ENCODE measurements at regions not wholly inside any gene's neighbourhood (a gene's known extent, or its start where the extent isn't known, plus 50 kb on each side); places are given as distances from the start of the nearest gene placed in this dataset.

- Histone ChIP-seq H3K27me3 (ENCODE audit: insufficient read depth, low read length) (no peaks in the 10 kb centered on the region), H3K79me2 (ENCODE audit: insufficient read depth, low read length) (no peaks in the 10 kb centered on the region), H3K4me1 (ENCODE audit: control insufficient read depth in 1 of 2, insufficient read depth in 2 of 2, low read length in 2 of 2) (no peaks in the 10 kb centered on the region), H3K9me3 (ENCODE audit: control insufficient read depth in 1 of 2, insufficient read depth in 1 of 2, low read depth in 1 of 2, low read length in 2 of 2) (no peaks in the 10 kb centered on the region), H2AFZ (ENCODE audit: low read depth, low read length, poor library complexity, severe bottlenecking) (no peak overlapping the region), H4K20me1 (ENCODE audit: insufficient read depth) (no peaks in the 10 kb centered on the region), H3K36me3 (ENCODE audit: control insufficient read depth in 1 of 2, insufficient read depth in 2 of 2, low read length in 2 of 2) (no peaks in the 10 kb centered on the region), H3K4me2 (ENCODE audit: low read length) (no peak overlapping the region), H3K9ac (ENCODE audit: low read length) (no peak overlapping the region), H3K27ac (ENCODE audit: low read depth, low read length) (no peak overlapping the region), H3K9me2 (ENCODE audit: insufficient read depth) (no peaks in the 10 kb centered on the region), H3K4me3 (replicated peaks in 1 of 2; ENCODE audit: low read depth in 1 of 2, low read length in 2 of 2) (no peak overlapping the region)
- intact Hi-C loops (cut with micrococcal nuclease), result no loop called here
- POLR2A ChIA-PET, result no interaction called here
- RAD21 ChIA-PET (ENCODE audit: low non-redundant PET in 1 of 2, low total read pairs in 2 of 2, uncharacterized antibody in 2 of 2, unreplicated experiment in 2 of 2), result no interaction called here
- ATAC-seq, result peak; percentile 46; the same call in 1 of the 2 replicates
- BruUV-seq (replicated peaks), result no TSS peak
- TF ChIP-seq FOSL1 (IDR thresholded peaks at IDR 0.05; ENCODE audit: low read depth) (no peak), EZH2 (IDR thresholded peaks at IDR 0.05) (no peak)
- DNase-seq (ENCODE audit: low read depth, low spot score), result no peak
- CTCF ChIA-PET, result no interaction called here
These were observed 110.2 kb upstream of the STX18 start for GRCh38 chr4:4651811-4652755.

GRCh38 chr4:4647041-4647440 is 105.2 kb upstream of the STX18 start:
- no peaks in the 10 kb centered on the region for H3K36me3 ChIP-seq (ENCODE audit: control insufficient read depth in 1 of 2, insufficient read depth in 2 of 2, low read length in 2 of 2)
- DNase-seq (ENCODE audit: low read depth, low spot score), result no peak
- H3K9me2 ChIP-seq (ENCODE audit: insufficient read depth), result no peaks in the 10 kb centered on the region
- H3K27me3 ChIP-seq (ENCODE audit: insufficient read depth, low read length), result no peaks in the 10 kb centered on the region
- ChIA-PET RAD21 (ENCODE audit: low non-redundant PET in 1 of 2, low total read pairs in 2 of 2, uncharacterized antibody in 2 of 2, unreplicated experiment in 2 of 2) (no interaction called here), CTCF (no interaction called here), POLR2A (no interaction called here)
- H3K4me1 ChIP-seq (ENCODE audit: control insufficient read depth in 1 of 2, insufficient read depth in 2 of 2, low read length in 2 of 2), result peaks cover 13% of the 10 kb centered on the region in 2 experiments; a peak in 3 of 4 replicates
- H3K4me3 ChIP-seq (replicated peaks in 1 of 2; ENCODE audit: low read depth in 1 of 2, low read length in 2 of 2), result no peak overlapping the region
- no peak overlapping the region for H3K4me2 ChIP-seq (ENCODE audit: low read length)
- H3K9me3 ChIP-seq (ENCODE audit: control insufficient read depth in 1 of 2, insufficient read depth in 1 of 2, low read depth in 1 of 2, low read length in 2 of 2), result no peaks in the 10 kb centered on the region
- H2AFZ ChIP-seq (ENCODE audit: low read depth, low read length, poor library complexity, severe bottlenecking), result no peak overlapping the region
- H3K27ac ChIP-seq (ENCODE audit: low read depth, low read length), result no peak overlapping the region
- ATAC-seq, result no peak
- no peak overlapping the region for H3K9ac ChIP-seq (ENCODE audit: low read length)
- H3K79me2 ChIP-seq (ENCODE audit: insufficient read depth, low read length), result no peaks in the 10 kb centered on the region
- H4K20me1 ChIP-seq (ENCODE audit: insufficient read depth), result no peaks in the 10 kb centered on the region
- BruUV-seq (replicated peaks), result no TSS peak
- intact Hi-C loops (cut with micrococcal nuclease), result no loop called here
- TF ChIP-seq EZH2 (IDR thresholded peaks at IDR 0.05) (no peak), ELF1 (IDR thresholded peaks at IDR 0.05; ENCODE audit: borderline replicate concordance, low read depth) (no peak), CBX3 (IDR thresholded peaks at IDR 0.05; ENCODE audit: low read depth) (no peak), POLR2AphosphoS5 (IDR thresholded peaks at IDR 0.05; ENCODE audit: low read depth, low read length) (no peak), ZNF274 (IDR thresholded peaks at IDR 0.05; ENCODE audit: low read depth, low read length) (no peak), RAD21 (IDR thresholded peaks at IDR 0.05; ENCODE audit: low read depth) (no peak), SP1 (IDR thresholded peaks at IDR 0.05; ENCODE audit: low read depth) (no peak), POLR2A (IDR thresholded peaks at IDR 0.05; ENCODE audit: borderline replicate concordance, extremely low read depth, insufficient read depth, insufficient read length) (no peak), FOSL1 (IDR thresholded peaks at IDR 0.05; ENCODE audit: low read depth) (no peak), SIN3A (IDR thresholded peaks at IDR 0.05; ENCODE audit: low read depth) (no peak), ZBTB33 (IDR thresholded peaks at IDR 0.05; ENCODE audit: extremely low read depth, insufficient replicate concordance, low read length) (no peak), SRF (IDR thresholded peaks at IDR 0.05; ENCODE audit: low read depth) (no peak), EZH2phosphoT487 (IDR thresholded peaks at IDR 0.05; ENCODE audit: borderline replicate concordance) (no peak), ZFX (IDR thresholded peaks at IDR 0.05) (no peak), CTCF (IDR thresholded peaks at IDR 0.05 in 2 of 3, conservative IDR thresholded peaks at IDR 0.05 in 1 of 3; ENCODE audit: borderline replicate concordance in 1 of 3, insufficient read depth in 1 of 3, low read depth in 2 of 3, low read length in 2 of 3) (no peak), TCF7L2 (IDR thresholded peaks at IDR 0.05; ENCODE audit: borderline replicate concordance, extremely low read depth, insufficient read depth, insufficient read length) (no peak), EGR1 (IDR thresholded peaks at IDR 0.05; ENCODE audit: low read depth) (no peak)
